Body of pancreas (tissue), 4 donors: ENCODE measurements at regions not wholly inside any gene's neighbourhood (a gene's known extent, or its start where the extent isn't known, plus 50 kb on each side); places are given as distances from the start of the nearest gene placed in this dataset.

ENCODE experiments used
- CTCF ChIP-seq, 7 experiments: fragments of 450-650 bp in 4 of 7; fragments of 200-600 bp in 3 of 7; sonication (generic) in 3 of 7; IDR thresholded peaks; one replicate each; pipeline ENCODE4 v1.5.1; 2016 to 2019; ENCODE audit warnings: antibody characterized with exemption in 7 of 7
- POLR2A ChIP-seq, 3 donors: fragments of 450-650 bp; IDR thresholded peaks; one replicate each; pipeline ENCODE4 v1.6.1; 2016; ENCODE audit warnings: antibody characterized with exemption in 3 of 3, mild to moderate bottlenecking in 2 of 3

- TF ChIP-seq CTCF (IDR thresholded peaks at IDR 0.05), result no peak
- TF ChIP-seq POLR2A (IDR thresholded peaks at IDR 0.05), result no peak
Measured at GRCh38 chr3:82891028-82891427, 1129.6 kb upstream of the GBE1 start.
